GM12864 (cell line): ENCODE measurements at regions not wholly inside any gene's neighbourhood (a gene's known extent, or its start where the extent isn't known, plus 50 kb on each side); places are given as distances from the start of the nearest gene placed in this dataset.
"Not testable (repeated sequence)": the region's sequence is repeated elsewhere in the genome, so short reads cannot be mapped to it uniquely, and the experiment has no call there.

Source experiments
- DNase-seq: peaks from one replicate; pipeline ENCODE4 v3.0.0-alpha.2; 2011; ENCODE audit warnings: low read depth
- H3K4me3 ChIP-seq: 2 replicates; pipeline ENCODE4 v1.5.1; 2011; ENCODE audit warnings: mild to moderate bottlenecking, low read depth, low read length, control low read depth
- TF ChIP-seq, protein P1 (sequence below): IDR thresholded peaks from 2 replicates; pipeline ENCODE4 v1.5.1; 2011; ENCODE audit warnings: low read depth, mild to moderate bottlenecking, moderate library complexity, low read length, control low read depth, inconsistent platforms; ENCODE audit errors: missing control alignments

- no peak for DNase-seq
- no peak overlapping the region for H3K4me3 ChIP-seq
- TF ChIP-seq, protein P1, sequence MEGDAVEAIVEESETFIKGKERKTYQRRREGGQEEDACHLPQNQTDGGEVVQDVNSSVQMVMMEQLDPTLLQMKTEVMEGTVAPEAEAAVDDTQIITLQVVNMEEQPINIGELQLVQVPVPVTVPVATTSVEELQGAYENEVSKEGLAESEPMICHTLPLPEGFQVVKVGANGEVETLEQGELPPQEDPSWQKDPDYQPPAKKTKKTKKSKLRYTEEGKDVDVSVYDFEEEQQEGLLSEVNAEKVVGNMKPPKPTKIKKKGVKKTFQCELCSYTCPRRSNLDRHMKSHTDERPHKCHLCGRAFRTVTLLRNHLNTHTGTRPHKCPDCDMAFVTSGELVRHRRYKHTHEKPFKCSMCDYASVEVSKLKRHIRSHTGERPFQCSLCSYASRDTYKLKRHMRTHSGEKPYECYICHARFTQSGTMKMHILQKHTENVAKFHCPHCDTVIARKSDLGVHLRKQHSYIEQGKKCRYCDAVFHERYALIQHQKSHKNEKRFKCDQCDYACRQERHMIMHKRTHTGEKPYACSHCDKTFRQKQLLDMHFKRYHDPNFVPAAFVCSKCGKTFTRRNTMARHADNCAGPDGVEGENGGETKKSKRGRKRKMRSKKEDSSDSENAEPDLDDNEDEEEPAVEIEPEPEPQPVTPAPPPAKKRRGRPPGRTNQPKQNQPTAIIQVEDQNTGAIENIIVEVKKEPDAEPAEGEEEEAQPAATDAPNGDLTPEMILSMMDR, result no peak
These were observed 236.1 kb downstream of the PARM1 start for GRCh38 chr4:75169020-75169419.

DNA sequence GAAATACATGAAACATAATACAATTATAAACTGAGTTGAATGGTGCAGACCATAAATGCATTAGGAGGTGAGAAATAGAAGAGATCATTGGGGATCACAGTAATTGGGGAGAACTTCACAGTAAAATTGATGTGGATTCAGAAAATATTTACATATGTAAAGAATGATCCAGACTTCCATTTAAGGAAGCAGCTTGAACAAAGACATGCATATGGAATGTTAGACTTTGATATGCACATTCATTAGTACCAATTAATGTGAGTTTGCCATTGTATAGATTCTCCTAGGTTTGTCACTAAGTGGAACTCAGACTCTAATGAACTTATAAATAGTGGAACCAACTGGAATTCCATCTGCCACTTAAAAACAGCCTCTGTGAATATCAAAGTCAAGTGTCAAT is 235.6 kb downstream of the PARM1 start:
- H3K4me3 ChIP-seq, result no peak overlapping the region
- DNase-seq, result no peak
- TF ChIP-seq, protein P1, result no peak

DNA sequence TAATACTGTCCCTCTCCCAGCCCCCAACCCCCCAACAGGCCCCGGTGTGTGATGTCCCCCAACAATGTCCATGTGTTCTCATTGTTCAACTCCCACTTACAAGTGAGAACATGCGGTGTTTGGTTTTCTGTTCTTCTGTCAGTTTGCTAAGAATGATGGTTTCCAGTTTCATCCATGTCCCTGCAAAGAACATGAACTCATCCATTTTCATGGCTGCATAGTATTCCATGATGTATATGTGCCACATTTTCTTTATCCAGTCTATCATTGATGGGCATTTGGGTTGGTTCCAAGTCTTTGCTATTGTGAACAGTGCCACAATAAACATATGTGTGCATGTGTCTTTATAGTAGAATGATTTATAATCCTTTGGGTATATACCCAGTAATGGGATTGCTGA is 232.2 kb downstream of the PARM1 start:
- not testable (repeated sequence) for DNase-seq, H3K4me3 ChIP-seq

GRCh38 chr4:75158451-75158850 is 225.5 kb downstream of the PARM1 start:
- no peak for DNase-seq
- TF ChIP-seq, protein P1, result no peak
- H3K4me3 ChIP-seq, result no peak overlapping the region

- DNase-seq, result no peak
- H3K4me3 ChIP-seq, result no peak overlapping the region
- TF ChIP-seq, protein P1, result no peak
These were observed 222.1 kb downstream of the PARM1 start for GRCh38 chr4:75154994-75155393.

DNA sequence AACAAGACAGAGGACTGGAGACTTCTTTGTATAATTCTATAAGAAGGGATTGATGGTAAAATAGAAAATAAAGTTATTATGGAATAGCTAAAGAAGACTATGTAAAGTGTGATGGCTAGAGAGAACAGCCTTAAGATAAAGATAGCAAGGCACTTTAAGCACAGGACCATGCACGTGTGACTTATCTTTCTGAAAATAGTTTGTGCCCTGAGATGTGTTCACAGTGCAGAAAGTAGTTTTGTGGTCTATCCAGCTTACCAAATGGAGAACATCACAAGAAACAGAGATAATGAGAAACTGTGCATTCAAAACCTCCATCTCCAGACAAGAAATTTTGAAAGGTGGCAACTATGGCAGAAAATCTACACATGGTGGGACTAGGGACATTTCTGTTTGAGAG is 213.3 kb downstream of the PARM1 start:
- TF ChIP-seq, protein P1, result no peak
- H3K4me3 ChIP-seq, result no peak overlapping the region
- no peak for DNase-seq

- TF ChIP-seq, protein P1, result no peak
- no peak overlapping the region for H3K4me3 ChIP-seq
- no peak for DNase-seq
These were observed 211.6 kb downstream of the PARM1 start for GRCh38 chr4:75144475-75144874.

DNA sequence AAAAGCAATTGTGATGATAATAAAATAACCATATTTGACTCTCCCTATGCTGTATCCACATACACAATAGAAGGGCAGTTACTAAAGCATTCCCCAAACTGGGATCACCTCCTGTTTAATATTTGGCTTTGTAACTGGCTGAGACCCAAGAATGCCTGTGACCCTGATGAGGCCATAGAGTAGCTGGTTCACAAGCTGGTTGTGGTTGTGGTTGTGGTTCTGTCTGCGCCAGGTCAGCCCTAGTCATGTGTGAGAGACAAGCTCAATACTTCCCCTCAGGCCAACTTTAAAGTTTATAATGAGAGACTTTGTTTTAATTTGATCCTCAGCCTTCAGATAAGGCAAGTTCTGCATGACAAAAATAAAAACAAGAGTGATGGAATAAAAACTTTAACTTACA is 209.9 kb downstream of the PARM1 start:
- no peak overlapping the region for H3K4me3 ChIP-seq
- TF ChIP-seq, protein P1, result no peak
- DNase-seq, result no peak
